Activated naive CD8-positive, alpha-beta T cell treated with anti-CD3 and anti-CD28 coated beads for 36 hours (primary cell): ENCODE measurements at regions not wholly inside any gene's neighbourhood (a gene's known extent, or its start where the extent isn't known, plus 50 kb on each side); places are given as distances from the start of the nearest gene placed in this dataset.
"Not testable (repeated sequence)": the region's sequence is repeated elsewhere in the genome, so short reads cannot be mapped to it uniquely, and the experiment has no call there.

Source experiments
- DNase-seq: peaks from one replicate; pipeline ENCODE4 v3.0.0; 2021
- H3K27ac Mint-ChIP-seq: one replicate; pipeline ENCODE4 v1.8.0; 2022; ENCODE audit warnings: mild to moderate bottlenecking, moderate library complexity, mixed read lengths
- H3K27me3 Mint-ChIP-seq: one replicate; pipeline ENCODE4 v1.8.0; 2022; ENCODE audit warnings: mild to moderate bottlenecking, mixed read lengths
- H3K36me3 Mint-ChIP-seq: one replicate; pipeline ENCODE4 v1.8.0; 2021; ENCODE audit warnings: mild to moderate bottlenecking, mixed read lengths
- H3K4me1 Mint-ChIP-seq: one replicate; pipeline ENCODE4 v1.8.0; 2021; ENCODE audit warnings: mixed read lengths
- H3K4me3 Mint-ChIP-seq: one replicate; pipeline ENCODE4 v1.8.0; 2022; ENCODE audit warnings: mild to moderate bottlenecking, moderate library complexity, mixed read lengths
- H3K9me3 Mint-ChIP-seq: one replicate; pipeline ENCODE4 v1.8.0; 2022; ENCODE audit warnings: mixed read lengths

DNA sequence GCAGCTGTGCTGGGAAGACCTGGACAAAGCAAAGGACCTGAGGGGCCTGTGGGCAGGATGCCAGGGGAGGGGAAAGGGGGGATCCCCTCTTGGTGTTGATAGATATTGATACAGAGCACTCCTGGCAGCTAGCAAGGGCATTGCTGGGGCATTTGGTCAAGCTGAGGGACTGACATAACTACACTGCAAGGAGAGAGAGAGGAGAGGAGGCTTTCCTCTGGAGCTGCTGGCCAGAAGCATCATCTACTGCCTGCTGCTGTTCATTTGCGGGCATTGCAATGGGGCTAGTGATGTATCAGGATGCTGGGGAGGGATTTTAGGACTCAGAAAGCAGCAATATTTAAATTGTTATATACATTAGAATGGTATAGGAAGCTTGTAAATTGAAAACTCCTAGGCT lies 142.0 kb downstream of the ZNF648 start:
- Mint-ChIP-seq H3K27me3 (peaks cover 10% of the 10 kb centered on the region), H3K36me3 (no peaks in the 10 kb centered on the region), H3K9me3 (peaks cover under 1% of the 10 kb centered on the region), H3K4me3 (no peak overlapping the region), H3K27ac (no peak overlapping the region), H3K4me1 (no peaks in the 10 kb centered on the region)
- DNase-seq, result no peak

DNA sequence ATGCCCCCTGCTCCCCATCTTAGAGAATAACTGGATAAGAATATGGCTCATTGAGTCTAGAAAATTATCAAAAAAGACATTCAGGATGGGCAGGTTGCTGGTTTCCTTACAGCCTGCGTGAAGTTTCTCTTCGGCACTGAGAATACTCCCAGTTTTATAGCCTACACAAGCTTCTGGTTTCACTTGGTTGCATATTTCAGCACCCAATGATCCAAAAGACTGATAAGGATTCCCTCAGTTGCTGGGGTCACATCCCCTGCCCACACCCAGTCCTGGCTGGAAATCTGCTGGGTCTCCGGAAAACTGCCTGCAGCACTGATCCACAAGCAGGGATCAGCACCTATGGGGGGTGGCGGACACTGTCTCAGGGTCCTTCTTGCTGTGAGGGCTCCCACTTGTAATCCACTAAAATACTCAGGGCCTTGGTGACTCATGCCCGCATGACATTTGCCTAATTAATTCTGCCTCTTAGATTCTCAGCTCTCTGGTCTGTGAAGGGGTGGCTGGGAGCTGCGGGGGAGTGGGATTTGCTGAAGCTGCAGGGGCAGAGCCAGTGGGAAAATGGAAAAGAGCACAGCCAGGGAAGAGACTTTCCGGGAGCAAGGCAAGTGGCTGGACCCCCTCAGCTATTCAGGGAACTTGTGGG lies 142.5 kb downstream of the ZNF648 start:
- Mint-ChIP-seq H3K9me3 (no peaks in the 10 kb centered on the region), H3K4me3 (no peak overlapping the region), H3K27ac (no peak overlapping the region), H3K36me3 (no peaks in the 10 kb centered on the region), H3K4me1 (no peaks in the 10 kb centered on the region), H3K27me3 (peaks cover 10% of the 10 kb centered on the region)
- DNase-seq, result no peak

DNA sequence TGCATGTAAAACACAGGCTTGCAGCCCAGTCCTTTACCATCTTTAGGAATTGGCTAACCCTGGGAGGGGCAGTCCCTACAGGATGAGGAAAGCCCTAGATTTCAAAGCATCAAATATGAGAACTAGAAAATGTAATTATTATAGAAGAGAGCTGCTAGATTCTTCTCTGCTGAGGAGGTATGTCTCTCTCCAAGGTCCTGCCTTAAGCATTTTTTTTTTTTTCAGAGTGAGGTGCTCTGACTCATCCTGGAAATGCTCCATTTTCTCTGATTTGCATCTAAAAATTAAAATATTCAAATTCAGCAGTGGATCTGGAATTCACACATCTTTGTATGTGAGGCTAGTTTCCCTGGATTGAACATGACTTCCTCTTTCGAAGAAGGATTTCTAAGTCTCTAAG lies 149.8 kb downstream of the ZNF648 start:
- Mint-ChIP-seq H3K9me3 (no peaks in the 10 kb centered on the region), H3K4me1 (no peaks in the 10 kb centered on the region), H3K27me3 (peaks cover 16% of the 10 kb centered on the region)

DNA sequence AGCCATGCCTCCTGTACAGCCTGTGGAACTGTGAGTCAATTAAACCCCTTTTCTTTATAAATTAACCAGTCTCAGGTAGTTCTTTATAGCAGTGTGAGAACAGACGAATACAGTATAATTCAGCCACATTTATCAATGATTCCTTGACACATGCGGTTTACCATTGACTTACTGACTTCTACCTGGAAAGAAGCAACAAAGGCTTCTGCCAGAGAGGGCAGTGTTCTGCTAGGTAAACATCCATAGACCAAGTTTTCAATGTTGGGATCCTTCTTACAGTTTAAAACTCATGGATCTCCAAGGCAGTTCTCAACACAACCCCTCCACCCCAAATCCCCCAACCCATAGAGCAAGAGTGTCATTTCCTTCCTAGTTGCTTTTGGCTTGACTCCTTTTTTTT lies 150.6 kb downstream of the ZNF648 start:
- no peak overlapping the region for H3K27ac Mint-ChIP-seq
- no peaks in the 10 kb centered on the region for H3K9me3 Mint-ChIP-seq
- H3K4me3 Mint-ChIP-seq, result no peak overlapping the region
- H3K36me3 Mint-ChIP-seq, result no peaks in the 10 kb centered on the region
- no peaks in the 10 kb centered on the region for H3K4me1 Mint-ChIP-seq
- peaks cover 17% of the 10 kb centered on the region for H3K27me3 Mint-ChIP-seq
- no peak for DNase-seq

More for the DNA sequence above, 149.8 kb downstream of the ZNF648 start:
- Mint-ChIP-seq H3K27ac (no peak overlapping the region), H3K4me3 (no peak overlapping the region), H3K36me3 (no peaks in the 10 kb centered on the region)
- no peak for DNase-seq

DNA sequence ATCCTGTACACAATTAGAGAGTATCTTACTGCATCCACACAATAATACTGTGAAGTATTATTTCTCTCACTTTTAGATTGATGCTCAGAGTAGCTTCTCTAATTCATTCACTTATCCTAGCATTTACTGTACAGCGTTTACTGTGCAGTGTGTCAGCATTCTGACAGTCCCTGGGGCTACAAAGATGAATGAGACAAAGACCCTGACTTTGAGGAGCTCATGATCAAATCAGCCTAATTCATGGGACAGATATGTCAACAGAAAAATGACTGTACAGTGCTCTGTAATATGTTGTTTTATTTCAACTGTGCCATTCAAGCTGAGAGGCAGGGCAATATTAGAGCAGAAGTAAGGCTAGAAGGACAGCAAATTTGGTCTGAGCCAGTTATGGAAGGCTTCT lies 152.5 kb downstream of the ZNF648 start:
- H3K27me3 Mint-ChIP-seq, result peaks cover 25% of the 10 kb centered on the region
- no peaks in the 10 kb centered on the region for H3K4me1 Mint-ChIP-seq
- no peak for DNase-seq
- H3K27ac Mint-ChIP-seq, result no peak overlapping the region
- no peak overlapping the region for H3K4me3 Mint-ChIP-seq
- no peaks in the 10 kb centered on the region for H3K9me3 Mint-ChIP-seq
- no peaks in the 10 kb centered on the region for H3K36me3 Mint-ChIP-seq

DNA sequence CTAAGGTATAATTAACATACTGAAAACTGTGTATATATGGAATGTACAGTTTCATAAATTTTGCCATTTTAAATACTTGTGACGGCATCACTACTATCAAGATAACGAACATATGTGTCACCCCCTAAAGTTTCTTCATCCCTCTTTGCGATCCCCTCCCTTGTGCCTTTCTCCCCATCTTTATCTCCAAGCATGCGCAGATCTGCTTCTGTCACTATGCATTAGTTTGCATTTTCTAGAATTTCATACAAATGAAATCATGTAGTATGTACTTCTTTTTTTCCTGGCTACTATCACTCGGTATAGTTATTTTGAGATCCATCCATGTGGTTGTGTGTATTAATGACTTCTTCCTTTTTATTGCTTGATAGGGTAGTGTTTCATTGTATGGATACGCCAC lies 154.9 kb downstream of the ZNF648 start:
- Mint-ChIP-seq H3K27ac (no peak overlapping the region), H3K27me3 (peaks cover 31% of the 10 kb centered on the region), H3K4me3 (no peak overlapping the region), H3K9me3 (no peaks in the 10 kb centered on the region), H3K4me1 (no peaks in the 10 kb centered on the region), H3K36me3 (no peaks in the 10 kb centered on the region)
- no peak for DNase-seq

DNA sequence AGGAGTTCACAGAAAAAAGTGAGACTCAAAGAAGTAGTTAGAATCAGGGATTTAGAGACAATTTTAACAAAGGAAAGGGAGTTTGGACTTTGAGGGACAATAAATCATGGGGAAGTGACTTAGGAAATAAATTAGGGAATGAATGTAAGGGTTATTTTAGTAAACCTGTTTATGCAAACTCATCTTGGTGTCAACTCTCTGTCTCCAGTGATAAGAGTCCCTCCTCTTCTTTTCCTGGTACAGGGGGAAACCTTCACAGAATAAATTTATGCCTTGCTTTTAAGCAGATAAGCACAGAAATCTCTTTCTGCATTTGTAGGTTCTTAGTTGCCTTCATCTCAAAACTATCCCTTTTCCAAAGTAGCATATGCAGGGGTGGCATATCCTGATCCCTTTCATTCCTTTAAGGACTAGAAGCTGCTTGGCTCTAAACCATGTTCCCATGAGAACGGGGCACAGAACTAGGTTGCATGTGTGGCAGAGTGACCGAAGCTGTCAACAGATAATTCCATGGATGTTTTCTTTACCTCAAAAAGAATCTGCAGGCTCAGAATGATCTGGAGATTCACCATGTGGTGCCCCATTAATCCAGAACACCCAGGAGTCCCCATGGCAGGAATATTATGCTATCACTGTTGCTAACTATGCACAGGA lies 155.4 kb downstream of the ZNF648 start:
- no peaks in the 10 kb centered on the region for H3K9me3 Mint-ChIP-seq
- no peak overlapping the region for H3K4me3 Mint-ChIP-seq
- DNase-seq, result no peak
- H3K4me1 Mint-ChIP-seq, result no peaks in the 10 kb centered on the region
- H3K27me3 Mint-ChIP-seq, result peaks cover 30% of the 10 kb centered on the region
- no peak overlapping the region for H3K27ac Mint-ChIP-seq
- no peaks in the 10 kb centered on the region for H3K36me3 Mint-ChIP-seq

DNA sequence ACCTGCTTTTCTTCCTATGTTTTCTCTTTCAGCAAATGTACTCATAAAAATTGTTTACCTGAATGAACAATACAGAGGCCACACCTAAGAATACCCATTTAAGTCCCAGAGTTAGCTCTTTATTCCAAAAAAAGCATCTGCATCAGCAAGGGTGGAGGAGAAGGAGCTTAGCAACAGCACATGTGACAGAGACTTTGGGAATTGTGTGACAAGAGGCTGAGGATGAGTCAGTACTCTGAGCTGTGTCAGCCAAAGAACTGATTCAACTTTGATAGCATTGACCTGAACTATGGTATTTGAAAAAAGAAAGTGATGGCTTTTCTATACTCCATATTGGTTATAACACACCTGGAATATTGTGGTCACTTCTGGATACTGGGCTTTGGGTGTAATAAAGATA lies 162.7 kb downstream of the ZNF648 start:
- H3K27me3 Mint-ChIP-seq, result peaks cover 30% of the 10 kb centered on the region
- H3K4me1 Mint-ChIP-seq, result no peaks in the 10 kb centered on the region
- no peak overlapping the region for H3K27ac Mint-ChIP-seq
- H3K9me3 Mint-ChIP-seq, result no peaks in the 10 kb centered on the region
- no peak for DNase-seq
- no peak overlapping the region for H3K4me3 Mint-ChIP-seq
- H3K36me3 Mint-ChIP-seq, result no peaks in the 10 kb centered on the region

DNA sequence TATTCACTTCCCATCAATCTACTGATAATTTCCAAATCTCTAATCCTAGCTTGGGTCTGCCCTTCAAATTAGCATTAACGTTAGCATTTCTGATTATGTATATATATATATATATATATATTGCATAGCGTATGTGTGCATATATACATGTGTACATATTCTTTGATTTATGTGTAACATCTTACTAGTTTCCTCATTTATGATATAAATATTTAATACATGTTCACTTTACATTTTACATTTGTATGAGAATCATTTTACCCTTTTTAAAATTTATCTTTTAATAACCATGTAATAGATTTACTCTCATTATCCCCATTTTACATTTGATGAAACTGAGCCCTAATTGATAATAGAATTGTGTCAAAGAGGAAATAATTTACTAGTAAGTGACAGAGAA lies 164.7 kb downstream of the ZNF648 start:
- H3K27ac Mint-ChIP-seq, result no peak overlapping the region
- H3K9me3 Mint-ChIP-seq, result no peaks in the 10 kb centered on the region
- peaks cover 24% of the 10 kb centered on the region for H3K27me3 Mint-ChIP-seq
- H3K4me3 Mint-ChIP-seq, result no peak overlapping the region
- H3K36me3 Mint-ChIP-seq, result no peaks in the 10 kb centered on the region
- no peak for DNase-seq
- H3K4me1 Mint-ChIP-seq, result no peaks in the 10 kb centered on the region

DNA sequence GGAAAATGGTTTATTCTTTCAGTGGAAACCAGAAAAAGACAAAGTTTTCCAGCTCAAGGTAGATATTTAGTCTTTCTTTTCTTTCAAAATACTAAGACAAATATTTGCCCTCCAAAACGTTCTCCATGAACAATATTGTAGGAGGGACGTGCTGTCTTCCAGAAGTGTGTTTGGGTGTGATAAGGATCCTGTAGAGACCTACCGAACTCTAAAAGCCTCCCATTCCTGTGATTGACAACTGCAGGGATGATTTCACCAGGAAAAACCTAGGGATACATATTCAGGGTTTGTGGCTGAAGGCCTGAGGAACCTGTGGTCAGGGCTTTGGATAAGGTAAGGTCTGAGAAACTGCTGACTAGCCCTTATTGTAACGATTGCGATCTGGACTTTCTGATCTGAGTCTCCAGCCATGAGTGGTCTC lies 167.1 kb downstream of the ZNF648 start:
- H3K27ac Mint-ChIP-seq, result no peak overlapping the region
- DNase-seq, result no peak
- peaks cover 15% of the 10 kb centered on the region for H3K27me3 Mint-ChIP-seq
- no peaks in the 10 kb centered on the region for H3K9me3 Mint-ChIP-seq
- H3K4me1 Mint-ChIP-seq, result no peaks in the 10 kb centered on the region
- H3K4me3 Mint-ChIP-seq, result no peak overlapping the region
- no peaks in the 10 kb centered on the region for H3K36me3 Mint-ChIP-seq

DNA sequence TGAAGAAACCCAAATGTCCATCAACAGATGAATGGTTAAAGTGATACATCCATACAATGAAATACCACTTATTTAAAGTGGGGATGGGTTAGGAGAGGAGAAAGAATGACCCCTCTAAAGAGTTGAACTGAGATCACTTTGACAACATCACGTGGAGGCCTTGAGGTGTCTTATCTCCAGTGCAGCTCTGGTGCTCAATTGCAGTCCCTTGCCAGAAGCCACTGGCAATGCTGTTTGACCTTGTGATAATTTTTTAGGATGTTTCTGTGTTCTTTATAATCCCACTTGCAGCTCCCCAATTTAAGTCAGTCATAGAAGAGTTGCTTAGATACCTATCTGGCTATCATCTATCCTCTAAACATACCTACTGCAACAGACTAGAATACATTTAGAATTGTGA lies 167.6 kb downstream of the ZNF648 start:
- peaks cover 12% of the 10 kb centered on the region for H3K27me3 Mint-ChIP-seq
- H3K36me3 Mint-ChIP-seq, result no peaks in the 10 kb centered on the region
- H3K4me1 Mint-ChIP-seq, result no peaks in the 10 kb centered on the region
- H3K9me3 Mint-ChIP-seq, result no peaks in the 10 kb centered on the region
- H3K4me3 Mint-ChIP-seq, result no peak overlapping the region
- H3K27ac Mint-ChIP-seq, result no peak overlapping the region
- DNase-seq, result no peak

DNA sequence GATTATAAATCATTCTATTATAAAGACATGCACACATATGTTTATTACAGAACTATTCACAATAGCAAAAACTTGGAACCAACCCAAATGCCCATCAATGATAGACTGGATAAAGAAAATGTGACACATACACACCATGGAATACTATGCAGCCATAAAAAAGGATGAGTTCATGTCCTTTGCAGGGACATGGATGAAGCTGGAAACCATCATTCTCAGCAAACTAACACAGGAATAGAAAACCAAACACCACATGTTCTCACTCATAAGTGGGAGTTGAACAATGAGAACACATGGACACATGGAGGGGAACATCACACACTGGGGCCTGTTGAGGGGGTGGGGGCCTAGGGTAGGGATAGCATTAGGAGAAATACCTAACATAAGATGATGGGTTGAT lies 168.4 kb downstream of the ZNF648 start:
- not testable (repeated sequence) for H3K4me3 Mint-ChIP-seq, H3K36me3 Mint-ChIP-seq, DNase-seq, H3K9me3 Mint-ChIP-seq, H3K4me1 Mint-ChIP-seq, H3K27ac Mint-ChIP-seq, H3K27me3 Mint-ChIP-seq

DNA sequence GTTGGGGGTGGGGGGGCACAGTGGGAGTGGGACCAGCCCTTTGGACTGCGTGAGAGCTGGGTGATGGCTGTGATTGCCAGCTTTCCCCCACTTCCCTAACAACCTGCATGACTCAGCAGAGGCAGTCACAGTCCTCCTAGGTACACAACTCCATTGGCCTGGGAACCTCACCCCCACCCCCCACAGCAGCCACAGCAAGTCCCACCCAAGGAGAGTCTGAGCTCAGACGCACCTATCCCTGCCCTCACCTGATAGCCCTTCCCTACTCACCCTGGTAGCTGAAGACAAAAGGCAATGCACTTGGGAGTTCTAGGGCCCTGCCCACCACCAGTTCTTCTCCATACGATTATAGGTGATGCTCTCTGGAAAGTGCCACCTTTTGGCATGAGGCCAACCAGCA lies 188.9 kb downstream of the ZNF648 start:
- Mint-ChIP-seq H3K9me3 (peaks cover 24% of the 10 kb centered on the region), H3K27me3 (peaks cover 36% of the 10 kb centered on the region), H3K36me3 (no peaks in the 10 kb centered on the region), H3K4me3 (no peak overlapping the region), H3K4me1 (no peaks in the 10 kb centered on the region), H3K27ac (no peak overlapping the region)
- DNase-seq, result no peak

DNA sequence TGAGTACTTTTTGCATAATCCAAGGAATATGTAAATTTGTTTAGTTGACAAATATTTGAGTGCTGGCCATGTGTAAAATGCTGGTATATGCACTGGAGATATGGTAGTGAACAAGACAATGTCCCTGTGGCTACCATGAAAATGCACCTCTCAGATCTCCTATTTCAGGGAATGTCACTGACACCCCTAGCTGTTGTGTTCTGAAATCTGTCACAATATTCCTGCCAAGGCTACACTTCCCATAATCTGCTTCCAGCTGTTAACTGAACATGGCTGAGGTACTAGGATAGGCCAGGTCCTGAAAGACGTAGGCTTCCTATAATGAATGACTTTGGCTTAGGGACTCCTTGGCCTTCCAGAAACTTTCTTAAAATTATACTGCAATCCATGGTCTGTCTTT lies 197.8 kb downstream of the ZNF648 start:
- Mint-ChIP-seq H3K9me3 (peaks cover 5% of the 10 kb centered on the region), H3K4me3 (no peak overlapping the region), H3K27me3 (peaks cover 6% of the 10 kb centered on the region), H3K4me1 (no peaks in the 10 kb centered on the region), H3K27ac (no peak overlapping the region), H3K36me3 (no peaks in the 10 kb centered on the region)
- no peak for DNase-seq

DNA sequence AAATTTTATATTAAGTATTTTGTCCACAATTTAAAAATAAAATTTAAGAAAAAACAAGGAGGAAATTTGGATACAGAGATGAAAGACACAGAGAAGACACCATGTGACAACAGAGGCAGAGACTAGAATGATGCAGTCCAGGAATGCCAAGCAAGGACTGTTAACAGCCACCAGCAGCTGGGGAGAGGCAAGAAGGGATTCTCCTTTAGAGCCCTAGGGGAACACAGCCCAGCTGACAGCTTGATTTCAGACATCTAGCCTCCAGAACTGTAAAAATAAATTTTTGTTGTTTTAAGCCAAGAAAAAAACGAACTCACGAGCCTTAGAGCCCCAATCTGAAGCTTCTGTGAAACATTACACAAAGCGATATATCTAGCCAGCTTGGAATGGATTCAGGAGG lies 198.5 kb downstream of the ZNF648 start:
- no peak overlapping the region for H3K27ac Mint-ChIP-seq
- H3K4me1 Mint-ChIP-seq, result no peaks in the 10 kb centered on the region
- DNase-seq, result no peak
- no peaks in the 10 kb centered on the region for H3K36me3 Mint-ChIP-seq
- no peak overlapping the region for H3K4me3 Mint-ChIP-seq
- peaks cover 5% of the 10 kb centered on the region for H3K9me3 Mint-ChIP-seq
- no peaks in the 10 kb centered on the region for H3K27me3 Mint-ChIP-seq

DNA sequence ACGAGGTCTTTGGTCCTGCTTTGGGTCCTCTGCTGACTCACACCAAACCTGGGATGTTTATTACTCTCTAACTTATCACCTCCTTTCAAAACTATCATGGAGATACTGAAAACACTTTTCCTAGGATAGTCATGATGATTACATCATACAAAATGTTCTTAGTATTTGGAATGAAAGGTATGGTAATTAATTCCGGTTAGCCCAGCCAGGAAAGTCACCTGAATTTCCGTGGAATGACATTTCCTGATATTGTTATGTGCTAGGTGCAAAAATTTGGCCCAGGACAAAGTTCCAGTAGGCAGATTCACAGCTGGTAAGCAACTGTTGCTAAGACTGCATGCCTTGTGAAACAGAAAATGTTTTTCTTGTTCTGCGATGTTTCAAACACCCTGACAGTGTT lies 203.4 kb downstream of the ZNF648 start:
- Mint-ChIP-seq H3K9me3 (peaks cover 18% of the 10 kb centered on the region), H3K27ac (no peak overlapping the region), H3K36me3 (no peaks in the 10 kb centered on the region), H3K4me1 (no peaks in the 10 kb centered on the region), H3K4me3 (no peak overlapping the region), H3K27me3 (peaks cover 10% of the 10 kb centered on the region)
- no peak for DNase-seq
